Fibroblast of skin of abdomen (primary cell): ENCODE measurements at regions not wholly inside any gene's neighbourhood (a gene's known extent, or its start where the extent isn't known, plus 50 kb on each side); places are given as distances from the start of the nearest gene placed in this dataset.
A peak's percentile ranks its signal among the peaks of the same experiment; 100 is the strongest.

ENCODE experiments used
- DNase-seq: peaks from one replicate; pipeline ENCODE4 v3.0.0-alpha.2; 2013

DNA sequence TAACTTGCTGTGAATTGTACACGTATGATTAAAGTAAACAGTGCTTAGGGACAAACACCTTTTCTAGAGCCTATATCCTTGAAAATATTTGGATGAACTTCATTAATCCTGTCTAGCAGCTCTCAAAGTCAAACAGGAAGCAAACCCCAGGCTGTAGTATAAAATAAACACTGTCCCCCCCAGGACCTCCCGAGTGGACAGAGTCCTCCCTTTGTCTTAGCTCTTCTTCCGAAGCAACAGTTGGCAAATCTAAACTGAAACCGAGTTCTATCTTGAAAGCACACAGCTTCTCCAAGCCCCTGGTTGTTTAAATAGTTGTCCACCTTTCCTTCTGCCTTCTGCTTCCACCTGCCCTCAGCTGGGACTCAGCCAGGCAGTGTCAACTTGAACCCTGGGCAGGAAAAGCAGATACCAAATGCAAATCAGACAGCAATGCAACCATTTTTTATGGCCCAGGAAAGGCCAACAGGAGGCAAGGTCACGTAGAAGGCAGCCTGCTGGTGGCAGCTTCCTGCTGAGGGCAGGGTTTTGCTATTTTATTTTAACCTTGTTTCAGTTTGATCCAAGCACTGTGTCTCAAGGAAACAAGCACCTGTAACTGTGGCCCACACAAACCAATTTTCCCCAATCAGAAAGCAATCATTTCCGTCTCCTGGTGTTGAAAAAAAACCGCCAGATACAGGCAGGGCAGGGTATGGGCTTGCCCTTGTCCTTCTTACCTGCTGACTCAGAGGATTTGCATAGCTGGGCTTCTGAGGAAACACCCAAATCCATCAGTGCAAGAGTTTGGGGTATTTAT lies 110.3 kb upstream of the KIT start:
- DNase-seq: no peak

- no peak for DNase-seq
Observed at GRCh38 chr4:54548098-54548620, 109.6 kb upstream of the KIT start.

- no peak for DNase-seq
Observed at GRCh38 chr4:54548831-54549460, 108.8 kb upstream of the KIT start.

DNA sequence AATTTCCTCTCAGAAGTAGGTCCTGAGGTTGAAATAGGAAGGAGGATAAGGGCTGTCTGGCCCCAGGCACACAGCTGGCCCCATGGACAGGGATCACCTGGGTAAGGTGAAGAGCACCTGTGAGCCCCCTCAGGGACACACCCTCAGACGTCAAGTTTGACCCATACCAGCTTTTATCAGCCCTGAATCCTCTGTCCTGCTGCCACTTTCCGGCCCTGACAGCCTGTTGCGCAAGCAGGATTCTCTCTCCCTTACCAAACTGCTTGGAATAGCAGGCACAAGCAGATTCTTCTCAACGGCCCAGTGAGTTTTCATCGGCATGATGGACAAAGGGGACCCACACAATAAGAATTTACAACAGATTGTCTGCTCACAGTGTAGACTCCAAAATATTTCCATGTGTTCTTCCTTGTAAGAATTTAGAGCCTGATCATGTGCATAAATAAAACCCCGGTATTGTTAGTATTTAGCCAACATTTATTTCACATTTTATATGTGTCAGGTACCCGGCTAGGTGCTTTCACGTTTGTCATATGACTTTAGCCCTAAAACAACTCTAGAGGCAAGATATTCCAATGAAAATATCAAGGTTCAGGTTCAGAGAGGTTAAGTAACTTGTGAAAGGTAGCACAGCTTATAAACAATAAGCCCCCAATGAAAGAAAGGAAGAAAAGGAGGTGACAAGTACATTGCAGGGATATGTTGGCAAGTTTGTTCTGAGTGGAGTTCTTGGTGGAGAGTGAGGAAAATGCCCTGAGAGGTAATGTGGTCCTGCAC lies 107.2 kb upstream of the KIT start:
- peak; percentile 47 for DNase-seq

DNA sequence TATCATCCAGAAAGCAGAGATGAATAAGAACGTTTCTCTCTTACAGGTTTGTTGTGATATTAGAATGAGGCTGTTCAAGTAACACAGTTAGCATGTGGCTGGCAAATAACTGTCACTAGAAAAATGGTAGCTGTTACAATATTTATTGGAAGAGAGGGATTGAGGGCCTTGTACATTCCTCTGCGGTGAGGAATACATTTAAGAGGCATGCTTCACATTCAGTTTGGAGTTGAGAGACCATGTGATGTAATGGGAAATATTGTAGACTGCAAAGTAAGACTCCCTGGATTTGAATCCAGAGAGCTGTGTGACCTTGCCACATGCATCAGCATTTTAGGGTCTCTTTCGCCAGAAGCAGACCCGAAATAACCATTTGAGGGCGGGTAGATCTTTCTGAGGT lies 104.8 kb upstream of the KIT start:
- peak; percentile 74 for DNase-seq

DNA sequence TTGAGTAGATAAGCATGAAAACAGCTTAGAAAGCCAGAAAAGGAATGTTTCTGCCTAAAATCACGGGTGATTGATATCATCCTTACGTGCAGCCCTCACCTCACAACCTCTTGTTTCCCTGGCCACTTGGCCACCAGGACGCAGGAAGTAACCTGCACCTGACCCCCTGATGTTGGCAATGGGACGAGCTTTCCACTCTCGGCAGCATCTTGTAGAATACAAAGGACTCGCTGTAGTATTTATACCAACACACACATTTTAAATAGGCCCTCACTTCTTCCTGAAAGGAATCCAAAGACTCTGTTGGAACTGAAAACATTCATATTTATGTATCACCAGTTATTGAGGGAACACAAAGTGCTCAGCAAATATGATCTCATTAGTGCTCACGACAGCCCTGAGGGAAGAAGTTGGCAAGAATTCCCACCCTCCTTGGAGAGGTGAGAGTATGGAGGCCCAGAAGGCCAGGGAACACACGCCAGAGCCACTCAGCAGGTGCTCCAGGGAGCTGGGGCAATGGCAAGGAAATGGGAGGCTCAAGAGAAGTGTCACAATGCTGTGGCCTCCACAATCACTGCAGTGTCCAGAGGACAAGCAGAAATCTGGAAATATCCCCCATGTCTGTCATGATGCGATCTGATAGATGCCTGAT lies 103.3 kb upstream of the KIT start:
- no peak for DNase-seq

- DNase-seq: no peak
Observed at GRCh38 chr4:54556051-54556450, 101.7 kb upstream of the KIT start.

- no peak for DNase-seq
Observed at GRCh38 chr4:54556587-54556986, 101.2 kb upstream of the KIT start.

DNA sequence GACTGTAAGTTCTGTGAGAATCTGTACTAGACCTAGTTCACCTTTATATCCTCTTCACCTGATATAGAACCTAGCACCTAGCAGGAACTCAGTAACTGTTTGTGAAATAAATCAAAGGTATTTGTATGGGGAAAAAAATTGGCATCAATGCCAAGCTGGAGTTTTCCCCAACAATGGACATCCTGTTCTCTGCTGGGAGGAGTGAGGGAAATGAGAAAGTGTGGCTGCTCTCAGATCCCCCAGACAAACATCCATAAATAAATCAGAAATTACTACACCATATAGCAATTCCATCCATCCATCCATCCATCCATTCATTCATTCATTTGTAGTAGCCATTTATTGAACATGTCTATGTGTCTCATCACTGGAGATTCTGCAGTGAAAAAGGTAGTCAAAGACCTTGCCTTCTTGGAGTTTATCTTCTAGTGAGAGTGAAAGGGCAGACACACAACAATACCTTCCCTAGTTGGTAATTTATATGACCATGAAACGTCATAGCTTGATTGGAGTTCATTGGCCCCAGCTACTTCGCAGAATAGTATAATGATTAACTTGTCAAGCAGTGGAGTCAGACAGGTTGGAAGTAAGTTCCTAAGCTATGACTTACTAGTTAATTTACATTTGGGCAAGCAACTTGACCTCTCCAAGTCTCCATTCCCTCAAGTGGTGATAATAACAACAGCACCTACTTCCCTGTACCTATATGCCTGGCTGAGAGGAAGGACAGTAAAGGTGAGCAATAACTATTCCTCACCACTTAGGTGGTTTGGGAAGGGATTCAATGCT lies 98.7 kb upstream of the KIT start:
- no peak for DNase-seq

GRCh38 chr4:54560513-54560912 lies 97.2 kb upstream of the KIT start:
- no peak for DNase-seq

DNA sequence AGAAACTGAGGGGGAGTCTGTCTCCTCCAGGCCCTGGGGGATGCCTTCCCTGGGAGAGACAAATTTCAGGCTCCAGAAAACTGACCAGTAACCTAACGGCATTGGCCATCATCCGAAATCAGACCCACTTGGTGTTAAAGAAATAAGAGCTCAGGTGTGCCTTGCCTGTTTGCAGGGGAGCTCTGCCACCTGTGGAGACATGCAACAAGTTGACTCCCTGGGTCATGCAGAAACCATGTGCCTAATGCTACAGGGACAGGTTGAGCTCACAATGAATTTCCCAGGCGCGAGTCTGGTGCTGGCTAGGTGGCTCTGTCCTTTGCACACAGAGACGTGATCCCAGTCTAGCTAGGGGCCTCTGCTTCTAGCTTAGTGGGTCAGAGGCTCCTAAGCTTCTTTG lies 95.8 kb upstream of the KIT start:
- DNase-seq: no peak

- no peak for DNase-seq
Observed at GRCh38 chr4:54566608-54567007, 91.1 kb upstream of the KIT start.

DNA sequence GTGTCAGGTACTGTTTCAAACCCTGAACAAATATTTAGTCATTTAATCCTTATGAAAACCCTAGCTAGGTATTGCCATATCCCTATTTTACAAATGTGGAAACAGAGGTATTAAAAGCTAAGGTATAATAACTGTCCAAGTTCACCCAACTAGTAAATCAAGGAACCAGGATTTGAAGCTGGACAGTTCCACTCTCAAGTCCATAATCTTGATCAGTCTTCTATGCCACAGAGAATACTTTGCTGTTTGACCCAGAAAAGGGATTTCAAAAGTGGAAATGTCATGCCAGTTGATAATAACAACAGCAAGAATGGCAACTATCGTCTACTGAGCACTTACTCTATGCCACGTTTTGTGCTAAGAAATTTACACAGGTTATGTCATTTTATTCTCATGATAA lies 90.4 kb upstream of the KIT start:
- no peak for DNase-seq

GRCh38 chr4:54568184-54568583 lies 89.6 kb upstream of the KIT start:
- DNase-seq: peak; percentile 88

DNA sequence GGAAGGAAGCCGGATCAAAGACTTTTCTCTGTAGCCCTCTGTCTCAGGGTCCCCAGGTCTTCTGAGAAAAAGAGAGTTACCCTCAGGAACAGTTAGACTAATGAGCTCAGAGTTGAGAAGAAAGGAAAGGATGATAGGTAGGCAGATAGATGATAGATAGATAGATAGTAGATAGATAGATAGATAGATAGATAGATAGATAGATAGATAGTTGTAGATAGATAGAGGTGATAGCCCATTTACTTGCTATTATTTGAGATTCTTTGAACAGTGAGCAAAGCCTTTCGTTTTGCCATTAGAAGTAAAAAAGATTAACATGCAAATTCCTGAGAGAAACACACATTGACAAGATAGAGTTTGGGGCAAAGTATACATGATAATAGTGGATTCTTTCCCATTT lies 86.9 kb upstream of the KIT start:
- no peak for DNase-seq

DNA sequence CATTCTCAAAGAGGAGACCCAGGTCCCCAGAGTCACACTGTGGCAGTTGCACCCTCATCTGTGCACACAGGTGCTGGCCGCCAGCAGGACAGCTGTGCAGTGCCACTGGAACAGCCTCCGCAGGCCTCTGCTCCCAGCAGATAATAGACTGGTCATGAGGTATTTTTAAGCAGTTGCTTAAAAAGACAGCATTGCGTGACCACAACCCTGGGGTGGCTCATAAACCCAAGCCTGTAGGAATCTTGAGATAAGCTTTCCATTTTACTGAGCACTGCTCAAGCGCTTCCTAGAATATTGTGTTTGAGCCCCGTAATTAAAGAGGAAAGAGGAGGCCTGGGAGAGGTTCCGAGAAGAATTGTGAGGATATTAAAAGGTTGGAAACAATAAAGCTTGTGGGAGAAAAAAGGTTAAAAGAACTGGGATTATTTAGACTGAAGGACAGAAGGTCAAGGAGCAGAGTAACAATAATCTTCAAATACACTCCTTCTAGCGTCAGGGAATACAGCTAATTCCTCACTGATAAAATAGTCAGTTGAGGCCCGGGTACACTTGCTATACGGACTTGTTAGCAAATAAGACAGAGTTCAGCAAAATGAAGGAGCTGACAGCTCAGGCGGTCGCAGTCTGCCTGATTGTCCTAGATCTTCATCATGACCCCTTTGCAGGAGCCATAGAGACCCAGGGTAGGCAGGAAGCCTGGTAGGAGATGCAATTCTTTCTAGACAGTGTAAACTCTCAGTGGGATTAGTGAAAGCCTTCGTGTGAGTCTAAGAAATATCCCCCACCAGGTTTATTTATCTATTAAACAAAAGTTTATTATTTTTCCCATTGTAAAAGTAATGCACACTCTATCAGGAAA lies 86.2 kb upstream of the KIT start:
- DNase-seq: no peak

DNA sequence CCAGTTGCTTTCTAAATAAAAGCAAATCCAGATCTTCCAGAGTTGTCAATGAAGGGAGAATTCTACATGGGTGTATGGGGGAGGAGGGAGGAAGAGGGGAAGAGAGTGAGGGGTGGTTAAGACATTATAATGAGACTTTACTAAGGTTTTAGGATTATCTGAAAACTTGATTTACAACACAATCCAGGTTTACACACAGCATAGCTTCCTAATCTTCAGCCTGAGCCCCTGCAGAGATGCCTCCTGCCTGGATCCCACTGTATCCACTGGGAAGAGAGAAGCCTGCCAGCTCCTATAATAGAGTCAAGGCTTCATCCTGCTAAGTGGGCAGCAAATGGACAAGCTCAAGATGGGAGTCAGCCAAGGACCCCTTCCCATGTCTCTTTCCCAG lies 85.6 kb upstream of the KIT start:
- no peak for DNase-seq

DNA sequence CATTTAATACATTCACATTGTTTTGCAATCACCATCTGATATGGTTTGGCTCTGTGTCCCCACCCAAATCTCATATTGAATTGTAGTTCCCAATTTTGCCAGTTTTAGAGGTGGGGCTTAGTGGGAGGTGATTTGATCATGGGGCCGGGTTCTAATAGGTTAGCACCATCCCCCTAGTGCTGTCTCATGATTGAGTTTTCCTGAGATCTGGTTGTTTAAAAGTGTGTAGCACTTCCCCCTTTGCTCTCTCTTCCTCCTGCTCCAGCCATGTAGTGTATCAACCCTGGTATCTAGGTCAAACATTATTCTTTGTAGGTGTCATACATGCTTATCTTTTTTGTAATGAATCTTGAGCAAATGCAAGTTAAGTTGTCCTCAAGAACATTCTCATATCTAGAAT lies 83.3 kb upstream of the KIT start:
- DNase-seq: no peak

DNA sequence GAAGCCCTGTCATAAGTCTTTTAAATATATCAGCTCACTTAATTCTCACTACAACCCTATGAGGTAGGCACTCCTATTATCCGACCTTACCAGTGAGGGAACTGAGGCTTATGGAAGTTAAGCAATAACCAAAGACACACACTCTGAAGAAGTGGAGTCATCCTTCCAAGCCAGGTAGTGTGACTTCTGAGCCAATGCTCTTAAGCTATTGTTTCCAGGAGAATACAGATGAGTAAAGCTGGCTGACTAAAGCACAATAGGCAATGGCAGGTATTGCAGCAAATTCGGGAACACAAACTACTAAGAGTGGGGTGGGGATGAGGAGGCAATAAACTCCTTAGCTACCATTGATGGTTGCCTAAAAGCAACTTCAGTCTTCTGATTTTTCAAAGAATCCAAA lies 81.8 kb upstream of the KIT start:
- DNase-seq: no peak

GRCh38 chr4:54581807-54582206 lies 76.0 kb upstream of the KIT start:
- no peak for DNase-seq
